ENCODE measurements at regions not wholly inside any gene's neighbourhood (a gene's known extent, or its start where the extent isn't known, plus 50 kb on each side); places are given as distances from the start of the nearest gene placed in this dataset.

GRCh38 chr22:46050916-46051614 is 74.1 kb upstream of the WNT7B start:
- TF ChIP-seq CTCF (IDR thresholded peaks at IDR 0.05; ENCODE audit: low read depth, low read length, poor library complexity, severe bottlenecking) = no peak
- no peak for TF ChIP-seq EZH2phosphoT487 (IDR thresholded peaks at IDR 0.05; ENCODE audit: borderline replicate concordance, low read length)
